HL-60 (cell line): ENCODE measurements at regions not wholly inside any gene's neighbourhood (a gene's known extent, or its start where the extent isn't known, plus 50 kb on each side); places are given as distances from the start of the nearest gene placed in this dataset.
A peak's percentile ranks its signal among the peaks of the same experiment; 100 is the strongest.

ENCODE experiments used
- DNase-seq, 2 experiments: peaks; one replicate each; pipeline ENCODE4 v3.0.0-alpha.2; 2010 to 2020; ENCODE audit warnings: low read depth in 1 of 2, low spot score in 1 of 2
- H3K27ac ChIP-seq: fragments of 250-450 bp; sonication (Bioruptor Pico); replicated peaks from 2 replicates; pipeline ENCODE4 v1.5.1; 2020; ENCODE audit warnings: mild to moderate bottlenecking, moderate library complexity
- H3K27me3 ChIP-seq: fragments of 250-450 bp; sonication (Bioruptor Pico); 2 replicates; pipeline ENCODE4 v1.5.1; 2021; ENCODE audit warnings: mild to moderate bottlenecking, moderate library complexity; ENCODE audit not compliant: insufficient read depth, poor library complexity, severe bottlenecking
- H3K4me3 ChIP-seq: replicated peaks from 2 replicates; pipeline ENCODE4 v1.5.1; 2011; ENCODE audit warnings: mild to moderate bottlenecking, control low read depth, low read length; ENCODE audit not compliant: insufficient read depth
- GABPA ChIP-seq: IDR thresholded peaks from 2 replicates; pipeline ENCODE4 v1.6.1; 2012; ENCODE audit warnings: low read depth
- POLR2AphosphoS5 ChIP-seq: IDR thresholded peaks from 2 replicates; pipeline ENCODE4 v1.6.1; 2012; ENCODE audit warnings: low read depth
- SPI1 ChIP-seq: IDR thresholded peaks from 2 replicates; pipeline ENCODE4 v1.6.1; 2012; ENCODE audit warnings: low read depth, mild to moderate bottlenecking, borderline replicate concordance
- TF ChIP-seq, protein P1 (sequence below): IDR thresholded peaks from 2 replicates; pipeline ENCODE4 v1.6.1; 2012; ENCODE audit warnings: low read depth; ENCODE audit not compliant: insufficient replicate concordance
- TF ChIP-seq, protein P2 (sequence below): IDR thresholded peaks from one replicate; pipeline ENCODE4 v1.5.1; 2011; ENCODE audit warnings: low read length, control low read depth, inconsistent platforms; ENCODE audit not compliant: insufficient read depth

DNA sequence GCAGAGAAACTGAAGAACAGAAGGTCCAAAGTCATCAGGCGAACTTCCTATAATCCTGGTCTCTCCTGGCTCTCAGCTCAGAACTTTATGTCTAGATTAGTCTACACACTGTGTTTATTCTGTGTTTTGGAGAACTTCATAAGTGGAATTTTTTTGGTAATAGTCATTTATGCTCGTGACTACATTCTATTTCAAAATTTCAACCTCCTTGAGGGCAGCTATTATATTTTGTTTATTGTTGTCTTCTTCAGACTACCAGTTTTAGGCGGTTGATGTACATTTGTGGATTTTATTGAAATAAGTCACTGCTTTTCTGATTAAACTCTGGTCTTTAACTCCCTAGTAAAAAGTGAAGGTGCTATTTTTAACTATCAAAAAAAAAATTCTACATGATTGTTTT, 816.6 kb downstream of the SATB2 start:
- TF ChIP-seq, protein P1, sequence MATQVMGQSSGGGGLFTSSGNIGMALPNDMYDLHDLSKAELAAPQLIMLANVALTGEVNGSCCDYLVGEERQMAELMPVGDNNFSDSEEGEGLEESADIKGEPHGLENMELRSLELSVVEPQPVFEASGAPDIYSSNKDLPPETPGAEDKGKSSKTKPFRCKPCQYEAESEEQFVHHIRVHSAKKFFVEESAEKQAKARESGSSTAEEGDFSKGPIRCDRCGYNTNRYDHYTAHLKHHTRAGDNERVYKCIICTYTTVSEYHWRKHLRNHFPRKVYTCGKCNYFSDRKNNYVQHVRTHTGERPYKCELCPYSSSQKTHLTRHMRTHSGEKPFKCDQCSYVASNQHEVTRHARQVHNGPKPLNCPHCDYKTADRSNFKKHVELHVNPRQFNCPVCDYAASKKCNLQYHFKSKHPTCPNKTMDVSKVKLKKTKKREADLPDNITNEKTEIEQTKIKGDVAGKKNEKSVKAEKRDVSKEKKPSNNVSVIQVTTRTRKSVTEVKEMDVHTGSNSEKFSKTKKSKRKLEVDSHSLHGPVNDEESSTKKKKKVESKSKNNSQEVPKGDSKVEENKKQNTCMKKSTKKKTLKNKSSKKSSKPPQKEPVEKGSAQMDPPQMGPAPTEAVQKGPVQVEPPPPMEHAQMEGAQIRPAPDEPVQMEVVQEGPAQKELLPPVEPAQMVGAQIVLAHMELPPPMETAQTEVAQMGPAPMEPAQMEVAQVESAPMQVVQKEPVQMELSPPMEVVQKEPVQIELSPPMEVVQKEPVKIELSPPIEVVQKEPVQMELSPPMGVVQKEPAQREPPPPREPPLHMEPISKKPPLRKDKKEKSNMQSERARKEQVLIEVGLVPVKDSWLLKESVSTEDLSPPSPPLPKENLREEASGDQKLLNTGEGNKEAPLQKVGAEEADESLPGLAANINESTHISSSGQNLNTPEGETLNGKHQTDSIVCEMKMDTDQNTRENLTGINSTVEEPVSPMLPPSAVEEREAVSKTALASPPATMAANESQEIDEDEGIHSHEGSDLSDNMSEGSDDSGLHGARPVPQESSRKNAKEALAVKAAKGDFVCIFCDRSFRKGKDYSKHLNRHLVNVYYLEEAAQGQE = no peak
- TF ChIP-seq GABPA (no peak), SPI1 (no peak), POLR2AphosphoS5 (no peak)
- TF ChIP-seq, protein P2, sequence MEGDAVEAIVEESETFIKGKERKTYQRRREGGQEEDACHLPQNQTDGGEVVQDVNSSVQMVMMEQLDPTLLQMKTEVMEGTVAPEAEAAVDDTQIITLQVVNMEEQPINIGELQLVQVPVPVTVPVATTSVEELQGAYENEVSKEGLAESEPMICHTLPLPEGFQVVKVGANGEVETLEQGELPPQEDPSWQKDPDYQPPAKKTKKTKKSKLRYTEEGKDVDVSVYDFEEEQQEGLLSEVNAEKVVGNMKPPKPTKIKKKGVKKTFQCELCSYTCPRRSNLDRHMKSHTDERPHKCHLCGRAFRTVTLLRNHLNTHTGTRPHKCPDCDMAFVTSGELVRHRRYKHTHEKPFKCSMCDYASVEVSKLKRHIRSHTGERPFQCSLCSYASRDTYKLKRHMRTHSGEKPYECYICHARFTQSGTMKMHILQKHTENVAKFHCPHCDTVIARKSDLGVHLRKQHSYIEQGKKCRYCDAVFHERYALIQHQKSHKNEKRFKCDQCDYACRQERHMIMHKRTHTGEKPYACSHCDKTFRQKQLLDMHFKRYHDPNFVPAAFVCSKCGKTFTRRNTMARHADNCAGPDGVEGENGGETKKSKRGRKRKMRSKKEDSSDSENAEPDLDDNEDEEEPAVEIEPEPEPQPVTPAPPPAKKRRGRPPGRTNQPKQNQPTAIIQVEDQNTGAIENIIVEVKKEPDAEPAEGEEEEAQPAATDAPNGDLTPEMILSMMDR = no peak
- Histone ChIP-seq H3K27me3 (no peaks in the 10 kb centered on the region), H3K4me3 (no peak overlapping the region), H3K27ac (no peak overlapping the region)
- DNase-seq = no peak

DNA sequence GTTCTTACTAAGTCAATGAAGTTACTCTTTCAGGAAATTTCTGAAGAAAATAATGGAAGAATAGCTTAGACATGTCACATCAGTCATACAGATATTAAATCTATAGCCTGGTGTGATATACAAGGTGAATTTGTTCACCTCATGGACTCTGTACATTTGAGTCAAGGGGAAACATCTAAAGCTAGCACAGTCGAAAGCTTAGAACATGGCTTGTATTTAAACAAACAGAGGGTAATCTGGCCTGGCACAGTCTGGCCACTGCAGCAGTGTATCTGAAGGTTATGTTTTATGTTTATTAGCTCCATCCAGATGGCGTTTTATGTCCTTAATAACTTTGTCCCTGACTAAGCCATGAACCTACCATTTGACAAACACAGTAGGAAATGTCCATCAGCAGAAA, 817.3 kb downstream of the SATB2 start:
- TF ChIP-seq, protein P2 = no peak
- no peak for TF ChIP-seq POLR2AphosphoS5
- TF ChIP-seq, protein P1 = no peak
- no peak for DNase-seq
- Histone ChIP-seq H3K4me3 (no peak overlapping the region), H3K27ac (no peak overlapping the region), H3K27me3 (no peaks in the 10 kb centered on the region)

DNA sequence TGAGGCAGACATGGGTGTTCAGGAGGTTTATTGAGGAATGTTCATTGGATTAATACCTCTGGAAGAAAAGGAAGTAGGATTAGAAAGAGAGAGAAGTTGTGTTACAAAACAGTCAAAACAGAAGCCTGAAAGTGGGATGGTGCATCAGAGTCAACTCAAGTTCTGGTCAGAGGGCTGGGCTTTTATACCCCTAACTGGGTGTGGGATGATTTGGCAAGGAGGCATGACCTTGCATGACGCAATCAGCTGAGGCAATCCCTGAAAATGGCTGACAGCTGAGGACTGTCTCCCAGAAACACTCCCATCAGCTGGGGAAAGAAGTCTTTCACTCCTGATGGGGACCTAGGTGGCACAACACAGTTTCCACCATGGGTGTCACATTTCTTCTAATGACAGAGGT, 818.2 kb downstream of the SATB2 start:
- peak; percentile 73 to 76 for DNase-seq
- Histone ChIP-seq H3K4me3 (no peak overlapping the region), H3K27ac (no peak overlapping the region), H3K27me3 (peaks cover 1% of the 10 kb centered on the region)
- TF ChIP-seq POLR2AphosphoS5 (no peak), SPI1 (0 out of 2 replicates have a peak, but pooled peaks have one; percentile 8)
- TF ChIP-seq, protein P1 = no peak

DNA sequence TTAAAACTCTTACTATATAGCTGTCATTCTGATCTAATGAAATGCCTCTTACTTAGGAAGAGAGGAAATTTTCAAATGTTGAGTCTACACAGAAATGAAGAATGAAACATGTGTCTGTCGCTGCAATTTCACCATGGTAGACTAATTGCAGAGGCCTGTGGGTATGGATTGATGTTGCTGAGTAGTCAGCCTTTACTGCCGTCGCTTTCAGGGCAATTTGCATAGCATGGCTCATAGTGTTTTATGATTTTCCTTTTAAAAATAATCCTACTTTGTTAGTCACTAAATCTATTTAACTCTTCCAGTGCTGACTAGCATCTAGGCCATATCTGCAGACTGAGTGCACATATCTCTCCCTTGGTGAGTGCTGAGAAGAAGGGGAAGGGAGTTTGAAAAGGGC, 819.2 kb downstream of the SATB2 start:
- H3K27me3 ChIP-seq = peaks cover 3% of the 10 kb centered on the region
- TF ChIP-seq GABPA (no peak), SPI1 (no peak), POLR2AphosphoS5 (no peak)
- TF ChIP-seq, protein P2 = no peak
- TF ChIP-seq, protein P1 = no peak
- H3K27ac ChIP-seq = no peak overlapping the region
- no peak overlapping the region for H3K4me3 ChIP-seq
- no peak for DNase-seq
